HG03521 (cell line): ENCODE measurements at regions not wholly inside any gene's neighbourhood (a gene's known extent, or its start where the extent isn't known, plus 50 kb on each side); places are given as distances from the start of the nearest gene placed in this dataset.

ENCODE experiments used
- ATAC-seq: cut with Tn5 transposase; IDR thresholded peaks from one replicate; pipeline ENCODE4 v1.9.1; 2021; ENCODE audit warnings: mild to moderate bottlenecking, moderate library complexity; ENCODE audit not compliant: unreplicated experiment

DNA sequence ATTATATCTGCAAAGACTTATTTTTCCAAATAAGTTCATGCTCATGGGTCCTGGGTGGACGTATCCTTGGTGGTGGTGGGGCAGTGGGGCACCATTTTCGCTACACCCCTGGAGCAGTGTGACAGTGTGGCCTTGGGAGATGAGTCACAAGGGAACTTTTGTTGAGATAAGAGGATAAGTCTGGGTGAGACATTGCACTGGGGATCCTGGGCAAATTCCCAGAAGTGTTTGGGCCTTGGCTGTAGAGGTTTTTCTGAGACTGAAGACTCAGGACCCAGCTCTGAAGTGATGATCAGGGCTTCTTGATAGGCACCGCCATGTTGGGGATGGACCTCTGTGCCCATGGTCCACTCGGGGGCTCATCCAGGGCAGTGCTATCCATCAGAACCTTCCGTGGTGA, 149.4 kb downstream of the MACROH2A1 start:
- no peak for ATAC-seq

DNA sequence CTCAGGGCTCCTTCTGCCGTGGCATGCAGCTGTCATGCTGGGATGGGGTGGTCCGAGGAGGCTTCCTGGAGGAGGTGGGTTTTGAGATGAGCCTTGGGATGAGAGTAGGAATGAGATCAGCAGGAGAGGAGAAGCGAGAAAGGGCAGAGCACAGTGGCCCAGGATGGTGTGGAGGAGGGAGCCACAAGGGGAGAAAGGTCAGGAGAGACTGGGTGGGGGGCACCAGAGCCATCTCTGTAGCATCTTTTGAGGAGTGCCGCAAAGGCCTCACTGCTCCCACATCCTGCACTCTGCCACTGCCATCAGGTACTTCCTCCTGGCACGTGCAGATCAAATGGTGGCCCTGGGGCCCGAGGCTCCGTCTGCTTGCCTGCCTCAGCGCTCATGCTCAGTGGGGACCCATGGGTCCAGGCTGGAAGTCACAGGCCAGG, 150.2 kb downstream of the MACROH2A1 start:
- no peak for ATAC-seq

DNA sequence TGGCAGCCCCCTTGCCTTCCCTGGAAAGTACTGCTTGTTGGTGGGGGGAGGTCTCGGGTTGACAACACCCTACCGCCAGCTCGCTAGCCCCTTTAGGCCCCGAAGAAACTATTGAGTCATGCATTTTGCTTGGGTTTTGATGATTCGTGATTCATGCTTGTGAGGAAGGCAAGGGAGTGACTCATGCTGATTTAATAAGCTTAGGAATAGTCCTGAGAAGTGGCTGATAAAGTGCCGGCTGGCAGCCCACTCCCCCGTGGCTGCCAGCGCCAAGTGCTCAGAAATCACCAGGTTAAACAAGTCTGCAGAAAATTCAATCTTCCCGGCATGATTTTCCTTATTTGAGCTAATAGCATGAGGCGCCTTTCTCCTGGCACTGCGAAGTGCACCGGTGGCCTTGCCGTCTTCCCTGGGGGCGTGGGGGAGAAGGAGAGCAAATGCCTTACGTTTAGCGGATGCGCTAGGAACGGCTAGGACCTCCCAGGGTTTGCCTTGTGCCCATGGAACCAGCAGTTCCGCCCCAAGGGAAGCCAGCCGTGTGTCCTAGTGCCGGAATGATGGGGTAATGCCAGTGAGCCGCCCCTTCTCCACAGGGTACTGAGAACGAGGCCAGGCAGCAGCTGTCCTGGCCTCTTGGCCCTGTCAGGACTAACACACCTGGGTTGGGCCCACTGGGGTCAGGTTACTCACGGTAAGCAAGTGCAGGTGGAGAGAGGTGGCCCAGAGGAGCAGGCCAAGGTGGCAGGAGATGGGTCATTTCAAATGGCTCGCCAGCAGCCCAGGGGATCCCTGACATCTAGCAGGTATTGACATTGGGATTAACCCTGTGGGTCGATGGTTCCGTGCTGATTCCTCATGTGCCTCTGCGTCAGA, 151.9 kb downstream of the MACROH2A1 start:
- no peak for ATAC-seq

DNA sequence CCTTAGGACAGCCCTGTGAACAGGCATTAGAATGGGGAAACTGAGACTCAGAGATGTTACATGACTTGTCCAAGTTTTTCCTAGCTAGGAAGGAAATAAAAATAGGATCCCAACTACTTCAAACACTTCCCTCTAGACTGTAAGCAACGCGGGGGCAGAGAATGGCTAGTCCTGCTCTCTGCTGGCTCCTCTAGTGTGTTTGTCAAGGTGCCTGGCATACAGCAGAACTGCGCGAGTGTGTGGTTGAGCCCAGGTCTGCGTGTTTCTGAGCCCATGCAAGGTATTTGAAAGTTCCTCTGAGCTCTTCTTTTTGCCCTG, 152.5 kb downstream of the MACROH2A1 start:
- no peak for ATAC-seq

DNA sequence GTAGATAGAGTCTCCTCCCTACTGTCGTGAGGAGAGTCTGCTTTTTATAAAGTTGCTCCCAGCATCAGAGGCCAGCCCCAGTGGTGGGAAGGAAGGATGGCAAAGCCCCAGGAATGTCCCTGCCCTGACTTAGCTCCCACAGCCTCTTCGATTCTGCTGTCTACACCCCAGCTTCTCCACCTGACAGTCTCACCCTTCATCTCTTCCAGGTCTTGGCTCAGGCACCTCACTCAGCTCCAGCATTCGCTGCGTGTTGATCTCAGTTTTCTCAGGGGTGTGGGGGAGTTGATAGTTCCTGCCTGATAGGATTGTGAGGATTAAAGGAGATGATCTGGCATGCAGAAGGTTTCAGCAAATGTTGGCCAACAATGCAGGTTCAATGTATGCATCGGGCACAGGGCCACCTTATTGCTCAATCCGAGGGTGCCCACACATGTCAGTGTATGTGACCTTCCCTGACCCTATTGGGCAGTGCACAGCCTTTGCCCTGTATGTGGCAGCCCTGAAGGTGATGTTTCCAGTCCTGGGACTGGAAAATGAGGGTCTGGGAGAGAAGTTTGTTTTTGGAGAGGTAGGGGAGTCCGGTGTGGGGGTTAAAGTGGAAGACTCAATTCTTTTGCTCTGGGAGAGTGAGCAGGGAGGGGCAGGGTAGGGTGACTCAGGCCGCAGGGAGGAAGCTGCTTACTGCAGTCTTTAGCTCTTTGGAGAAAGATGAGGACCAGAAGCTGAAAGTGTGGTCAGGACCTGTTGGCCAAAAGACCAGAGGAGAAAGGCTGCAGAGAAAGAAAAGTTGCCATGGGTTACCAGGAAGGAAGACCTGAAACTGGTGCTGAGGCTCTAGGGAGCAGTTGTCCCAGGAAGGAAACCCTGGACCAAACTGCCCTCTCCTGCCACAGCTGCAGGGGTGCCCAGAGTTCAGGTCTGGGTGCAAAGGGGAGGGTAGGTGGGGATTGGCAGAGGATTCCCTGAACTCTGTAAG, 153.2 kb downstream of the MACROH2A1 start:
- no peak for ATAC-seq

DNA sequence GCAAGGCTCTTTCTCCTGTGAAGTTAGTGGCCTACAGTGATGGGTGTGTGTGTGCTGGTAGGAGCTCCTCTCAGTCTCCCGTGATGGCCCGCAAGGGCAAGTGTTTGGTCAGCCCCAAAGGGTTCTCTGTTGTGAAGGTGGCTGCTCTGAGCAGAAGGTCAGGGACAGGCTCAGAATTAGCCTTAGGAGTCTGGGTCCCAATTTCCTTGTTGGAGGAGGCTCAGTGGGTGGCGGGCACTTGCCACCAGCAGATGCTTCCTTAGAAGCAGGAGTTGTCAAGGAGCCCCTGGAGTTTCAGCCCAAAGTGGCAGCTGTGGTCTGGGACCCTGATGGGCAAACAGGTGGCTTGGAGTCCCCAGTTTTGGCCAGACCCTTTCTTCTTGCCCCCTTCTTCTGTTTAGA, 154.4 kb downstream of the MACROH2A1 start:
- no peak for ATAC-seq

DNA sequence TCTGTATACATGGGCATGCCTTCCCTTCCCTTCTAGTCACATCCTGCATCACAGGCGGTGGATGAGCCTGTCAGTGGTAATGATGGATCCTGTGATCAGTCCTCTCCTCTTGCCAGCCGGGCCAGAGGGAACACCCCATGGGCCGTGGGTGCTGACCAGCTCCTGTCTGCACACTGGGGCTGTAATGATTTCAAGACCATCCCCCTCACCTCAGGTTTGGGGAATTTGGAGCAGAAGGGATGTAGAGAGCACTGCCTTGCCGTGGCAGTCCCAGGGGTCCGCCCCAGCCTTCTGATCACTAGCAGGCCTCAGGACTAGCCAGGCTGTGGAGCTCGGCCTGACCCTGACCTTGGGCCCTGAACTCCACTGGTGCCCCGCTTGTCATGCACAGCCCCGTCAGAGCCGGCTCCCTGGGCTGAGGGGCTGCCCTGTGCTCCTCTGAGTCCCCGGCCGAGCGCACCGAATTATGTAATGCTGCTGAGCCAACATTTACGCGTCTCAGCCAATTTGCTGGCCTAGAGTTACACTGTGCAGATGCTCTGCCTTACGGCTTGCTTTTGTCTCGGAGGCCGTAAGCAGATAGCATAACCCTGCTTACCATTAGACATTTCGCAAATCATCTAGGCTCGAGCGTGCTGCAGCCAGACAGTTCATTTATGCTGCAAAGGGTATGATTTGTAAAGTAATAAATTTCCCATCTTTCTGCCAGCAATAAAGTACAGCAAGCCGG, 155.3 kb downstream of the MACROH2A1 start:
- no peak for ATAC-seq

DNA sequence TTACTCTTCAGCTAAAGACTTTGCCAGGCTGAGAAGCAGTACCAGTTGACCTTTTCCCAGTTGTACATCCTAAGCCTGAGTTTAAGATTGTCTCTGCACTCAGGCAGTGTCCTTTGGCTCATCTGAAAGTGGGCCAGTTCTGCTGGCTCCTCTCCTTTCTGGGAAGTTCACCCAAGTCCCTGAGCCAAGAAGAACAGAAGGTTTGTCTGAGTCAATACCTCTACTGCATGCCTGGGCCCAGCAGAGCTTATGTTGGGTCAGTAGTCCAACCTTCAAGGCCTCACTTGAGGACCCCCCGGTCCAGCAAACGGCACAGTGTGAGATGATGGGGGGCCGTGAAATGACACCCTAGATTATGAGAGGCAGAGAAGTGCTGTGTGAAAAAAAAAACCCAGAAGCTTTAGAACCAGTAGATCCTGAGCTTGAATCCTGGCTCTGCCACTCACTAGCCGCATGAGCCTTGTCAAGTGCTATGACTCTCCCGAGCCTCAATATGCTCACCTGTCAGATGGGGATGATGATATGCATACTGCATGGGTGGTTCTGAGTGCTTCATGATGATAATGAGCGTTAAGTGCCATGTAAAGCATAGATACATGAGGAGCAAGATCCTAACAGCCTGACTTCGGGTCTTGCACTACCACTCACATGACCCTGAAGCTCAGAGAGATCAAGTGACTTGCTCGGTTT, 156.0 kb downstream of the MACROH2A1 start:
- no peak for ATAC-seq

DNA sequence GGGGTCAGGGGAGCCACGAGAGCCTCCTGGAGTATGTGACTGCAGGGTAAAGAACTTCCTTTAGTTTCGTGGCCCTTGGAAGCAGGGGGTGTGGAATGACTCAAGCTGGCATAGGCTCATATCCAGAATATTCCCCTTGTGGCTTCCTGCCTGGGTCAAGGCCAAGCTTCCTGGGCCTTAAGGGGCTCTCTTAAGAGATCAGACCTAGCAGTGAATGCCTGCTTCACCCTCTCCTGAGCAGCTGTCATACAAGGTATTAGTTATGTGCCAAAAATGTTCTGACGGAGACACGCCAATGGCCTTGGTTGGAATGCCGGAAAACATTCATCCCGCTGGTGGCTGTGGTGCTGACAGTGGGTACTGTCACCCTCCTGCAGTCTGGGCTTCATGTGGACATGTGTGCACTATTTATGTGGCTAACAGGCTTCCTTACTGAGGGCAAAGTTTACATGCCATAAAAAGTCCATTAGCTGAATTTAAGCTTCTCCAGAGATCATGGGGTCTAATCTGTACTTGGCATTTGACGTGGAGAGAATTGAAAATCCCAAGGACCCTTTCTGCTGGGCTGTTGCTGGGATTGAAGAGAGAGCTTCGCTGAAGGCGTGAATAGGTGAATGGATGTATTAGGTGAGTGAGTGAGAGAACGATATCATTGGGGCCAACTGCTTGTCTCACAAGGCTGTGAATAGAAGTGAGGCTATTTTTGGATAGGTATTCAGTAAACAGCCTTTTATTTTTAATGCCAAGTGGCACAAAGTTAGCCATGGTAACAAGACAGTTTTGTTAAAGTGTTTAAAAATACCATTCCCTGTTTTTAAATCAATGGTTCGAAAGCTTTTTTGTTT, 156.8 kb downstream of the MACROH2A1 start:
- no peak for ATAC-seq

DNA sequence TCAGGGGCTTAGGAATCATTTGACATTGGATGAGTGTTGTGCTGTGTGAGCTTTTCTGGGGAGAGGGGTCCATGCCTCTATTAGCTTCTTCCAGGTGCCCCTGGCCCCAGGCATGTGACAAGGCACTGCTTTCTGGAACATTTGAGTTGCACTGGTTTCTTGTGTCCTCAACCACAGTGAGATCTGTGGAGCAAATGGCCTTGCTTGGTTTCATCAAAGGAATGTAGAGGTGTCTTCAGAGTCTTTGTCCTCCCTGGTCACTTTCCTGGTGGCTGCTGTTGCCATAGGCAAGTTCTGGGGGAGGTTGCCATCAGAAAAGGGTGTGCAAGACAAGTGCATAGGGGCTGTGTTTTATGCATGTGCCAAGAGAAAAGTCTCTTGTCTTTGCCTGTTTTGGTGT, 157.5 kb downstream of the MACROH2A1 start:
- no peak for ATAC-seq

DNA sequence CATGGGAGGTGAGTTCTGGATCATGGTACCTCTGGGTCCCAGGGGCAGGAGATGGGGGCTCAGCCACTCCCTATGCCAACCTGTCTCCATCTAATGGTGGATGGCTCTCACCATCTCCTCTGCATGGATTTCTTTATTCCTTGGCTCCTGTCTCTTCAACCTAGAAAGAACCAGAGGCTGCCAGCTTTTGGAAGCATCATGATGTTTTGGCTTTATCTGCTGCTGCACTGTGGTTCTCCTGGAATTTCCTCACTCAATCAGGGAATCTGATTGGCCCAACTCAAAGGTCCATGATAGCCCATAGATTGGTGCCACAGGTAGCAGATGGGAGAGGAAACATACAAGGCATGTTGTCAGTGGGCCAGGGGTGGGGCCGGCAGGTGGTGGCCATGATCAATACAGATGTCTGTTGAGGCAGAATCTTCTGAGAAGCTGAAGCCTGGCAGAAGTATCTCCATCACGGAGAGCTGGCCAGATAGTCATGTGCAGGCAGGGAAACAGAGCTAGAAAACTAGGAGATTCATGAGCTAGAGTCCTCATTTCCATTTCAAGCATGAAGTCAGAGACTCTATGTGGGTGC, 158.2 kb downstream of the MACROH2A1 start:
- ATAC-seq: no peak

DNA sequence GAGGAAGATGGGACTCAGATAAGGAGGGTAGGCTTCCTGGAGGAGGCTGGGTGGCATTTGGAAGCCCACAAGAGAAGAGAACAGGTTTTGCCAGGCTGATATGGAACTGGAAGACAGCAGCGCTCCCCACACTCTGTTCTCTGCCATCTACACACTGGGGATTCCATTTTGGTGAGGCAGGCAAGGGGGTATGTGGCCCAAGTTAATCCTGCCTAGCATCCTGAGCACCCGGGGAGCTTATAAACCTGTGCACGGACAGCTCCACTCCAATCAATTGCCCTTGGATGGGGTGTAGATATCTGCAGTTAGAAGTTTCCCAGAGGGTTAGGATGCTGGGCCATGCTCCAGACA, 158.8 kb downstream of the MACROH2A1 start:
- no peak for ATAC-seq

DNA sequence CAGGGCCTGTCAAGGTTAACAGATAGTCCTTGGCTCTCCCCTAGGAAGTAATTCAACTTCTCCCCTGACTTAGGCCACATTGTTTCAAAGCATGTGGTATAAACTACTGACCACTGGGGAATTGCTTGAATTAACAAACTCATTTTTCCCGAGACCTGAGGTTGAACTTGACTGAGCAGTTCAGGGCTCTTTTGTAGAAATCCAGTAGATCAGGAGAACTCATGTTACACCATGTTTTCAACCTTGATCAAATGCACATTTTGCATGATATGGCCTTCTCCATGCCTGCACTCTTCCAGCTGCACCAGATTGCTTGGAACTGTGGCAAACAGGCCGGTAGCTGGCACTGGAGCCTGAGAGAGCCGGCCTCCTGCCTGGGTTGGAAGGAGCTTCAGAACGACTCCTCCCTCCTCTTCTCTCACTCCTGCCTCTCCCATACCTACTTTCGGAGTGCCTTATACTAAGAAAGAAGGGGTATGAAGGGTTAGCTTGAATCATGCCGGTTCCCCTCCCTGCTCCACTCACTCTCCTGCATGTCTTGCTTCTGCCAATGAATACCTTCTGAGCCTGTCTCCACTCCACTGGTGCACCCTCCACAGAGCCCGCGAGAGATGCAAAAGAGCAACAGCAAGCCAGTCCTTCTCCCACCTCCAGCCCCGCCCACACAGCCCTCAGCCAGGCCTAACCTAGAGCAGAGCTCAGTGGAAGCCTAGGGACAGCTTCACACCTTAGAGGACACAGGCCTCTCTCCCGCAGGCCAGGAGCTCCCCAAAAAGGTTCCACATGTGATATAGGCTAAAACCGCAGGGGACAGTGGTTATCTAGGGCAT, 159.4 kb downstream of the MACROH2A1 start:
- ATAC-seq: no peak

DNA sequence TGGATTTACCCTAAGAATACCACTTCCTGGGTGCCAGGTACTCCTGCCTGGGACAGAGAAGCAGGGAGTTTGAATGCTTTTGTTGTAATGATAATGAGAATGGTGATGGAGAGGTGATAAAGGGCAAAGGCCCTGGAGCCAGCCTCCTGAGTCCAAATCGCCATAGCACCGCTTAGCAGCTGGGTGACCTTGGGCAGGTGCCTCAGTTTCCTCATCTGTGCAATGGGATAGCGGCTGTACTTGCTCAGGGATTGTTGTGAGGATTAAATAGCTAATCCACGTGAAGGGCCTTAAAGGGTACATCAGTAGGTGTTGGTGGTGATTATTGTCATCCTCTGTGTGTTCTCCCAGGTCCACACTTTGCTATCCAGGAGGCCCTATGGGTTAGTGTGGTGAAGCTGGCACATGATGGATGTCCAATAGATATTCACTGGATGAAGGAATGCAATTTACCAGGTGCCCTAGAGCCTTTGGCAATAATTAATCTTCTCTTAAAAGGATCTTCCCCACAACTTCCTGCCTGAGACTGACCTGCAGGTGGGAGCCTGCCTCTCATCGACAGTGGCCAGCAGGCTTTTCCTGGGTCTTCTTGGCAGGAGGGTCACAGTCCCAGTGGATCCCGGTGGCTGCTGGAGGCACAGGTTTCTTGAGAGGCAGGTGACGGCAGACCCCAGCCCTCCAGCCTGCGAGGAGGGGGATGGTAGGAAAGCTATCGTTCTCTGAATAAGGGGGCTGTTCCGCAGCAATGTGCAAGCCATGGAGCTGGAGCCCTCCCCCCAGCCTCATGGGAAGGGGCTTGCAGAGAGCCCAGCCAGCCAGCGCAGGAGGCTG, 160.2 kb downstream of the MACROH2A1 start:
- ATAC-seq: no peak

DNA sequence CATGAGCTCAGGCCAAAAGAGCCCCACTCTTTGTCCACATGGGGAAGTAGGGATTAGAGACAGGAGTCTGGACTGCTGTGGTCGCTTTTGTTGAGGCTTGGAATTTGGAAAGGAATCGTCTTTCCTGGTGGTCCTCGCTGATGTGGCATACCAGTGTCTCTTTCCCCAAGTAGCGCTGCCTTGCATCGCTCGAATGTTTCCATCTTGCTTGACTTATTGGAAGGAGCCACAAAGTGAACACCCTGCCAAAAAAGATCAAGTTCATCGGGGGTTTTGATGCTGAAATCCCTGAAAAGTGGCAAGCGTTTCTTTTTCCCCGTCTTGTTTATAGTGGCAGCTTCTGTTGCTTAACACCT, 161.3 kb downstream of the MACROH2A1 start:
- ATAC-seq: no peak

DNA sequence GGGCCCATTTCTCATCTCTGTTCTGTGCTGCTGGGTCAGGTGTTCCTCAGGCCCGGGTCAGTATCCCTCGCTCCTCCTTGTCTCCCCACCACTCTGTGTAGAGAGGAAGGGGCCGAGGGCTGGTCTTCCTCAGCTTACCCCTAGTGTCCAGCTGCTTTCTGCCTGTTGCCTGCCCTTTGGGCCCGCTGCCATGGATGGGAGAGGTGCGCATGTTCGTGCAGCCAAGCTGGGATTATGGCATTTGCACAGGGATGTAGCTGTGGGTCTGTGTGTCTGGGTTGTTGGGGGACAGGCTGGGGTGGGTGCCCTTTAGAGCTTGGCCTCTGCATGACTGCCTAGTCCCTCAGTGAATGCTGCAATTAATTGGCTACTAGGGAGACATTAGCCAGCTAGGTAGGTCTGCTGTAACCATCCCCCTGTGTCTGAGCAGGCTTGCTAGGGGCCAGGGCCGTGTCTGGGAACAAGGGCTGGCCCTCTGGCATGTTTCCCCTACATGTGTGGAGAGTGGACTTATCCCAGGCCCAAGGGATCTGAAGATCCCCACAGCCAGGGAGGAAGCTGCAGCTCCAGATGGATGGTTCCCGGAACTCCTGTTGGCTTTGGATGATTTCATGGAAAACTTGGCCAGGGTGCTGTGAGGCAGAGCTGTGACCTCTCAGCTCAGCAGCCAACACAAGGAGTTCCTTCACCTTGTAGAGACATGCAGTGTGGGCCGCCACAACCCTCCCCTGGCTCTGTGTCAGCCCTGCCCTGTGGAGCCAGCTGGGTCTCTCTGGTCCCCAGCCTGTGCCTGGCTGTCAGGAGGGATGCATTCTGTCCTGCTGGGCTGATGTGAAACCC, 161.9 kb downstream of the MACROH2A1 start:
- no peak for ATAC-seq
